HepG2 (cell line): ENCODE measurements at regions not wholly inside any gene's neighbourhood (a gene's known extent, or its start where the extent isn't known, plus 50 kb on each side); places are given as distances from the start of the nearest gene placed in this dataset.

Experiments used
- ATAC-seq: fragments of 200-7000 bp; cut with Tn5 transposase; 3 replicates; pipeline ENCODE4 v1.9.1; 2020; ENCODE audit warnings: mild to moderate bottlenecking, moderate library complexity
- BruUV-seq: library from RNA; stranded (reverse); fragments of 400-500 nt; replicated peaks from 2 replicates; lab custom pipeline; 2021; lab: Mats Ljungman, UMichigan
- CTCF ChIA-PET: fragments of 300-600 bp; formaldehyde crosslinking; extraction: SDS; loops from one replicate; lab custom pipeline; 2021; ENCODE audit warnings: low total read pairs, inconsistent platforms, low intra/inter-chr PET ratio; lab: Yijun Ruan, JAX
- POLR2A ChIA-PET: fragments of 350-600 bp; sonication (Branson Sonifier 250); formaldehyde crosslinking; loops from one replicate; lab custom pipeline; 2020; ENCODE audit warnings: antibody characterized with exemption, inconsistent platforms; lab: Yijun Ruan, JAX
- DNase-seq: peaks from one replicate; pipeline ENCODE4 v3.0.0-alpha.2; 2015; ENCODE audit warnings: low spot score
- FAIRE-seq: peaks from 3 replicates; lab custom pipeline; 2011; peaks lifted over from hg19 to GRCh38; lab: Jason Lieb, UNC
- H2AFZ ChIP-seq: one replicate; pipeline ENCODE4 v1.6.1; 2011; ENCODE audit warnings: low read length, inconsistent platforms
- H3K27ac ChIP-seq: fragments of 300-600 bp; 3 replicates; pipeline ENCODE4 v1.8.0; 2011; ENCODE audit warnings: mixed run types, mild to moderate bottlenecking, mixed read lengths, low read length, inconsistent platforms; ENCODE audit not compliant: insufficient read depth; ENCODE audit errors: extremely low read length
- H3K27me3 ChIP-seq, 2 experiments: fragments of 200-600 bp in 1 of 2; 2 replicates in 1 of 2; 3 replicates in 1 of 2; pipeline versions ENCODE4 v1.6.0 to v1.8.0; 2011; ENCODE audit warnings: low read length in 2 of 2, mild to moderate bottlenecking in 2 of 2, moderate library complexity in 2 of 2, inconsistent platforms in 1 of 2; ENCODE audit not compliant: insufficient read depth in 2 of 2, control insufficient read depth in 1 of 2
- H3K36me3 ChIP-seq, 2 experiments: fragments of 200-600 bp in 1 of 2; replicated peaks in 1 of 2; 2 replicates in 1 of 2; 3 replicates in 1 of 2; pipeline versions ENCODE4 v1.5.1 to v1.8.0; 2011; ENCODE audit warnings: low read length in 2 of 2, inconsistent platforms in 1 of 2; ENCODE audit not compliant: insufficient read depth in 2 of 2, control insufficient read depth in 1 of 2
- H3K4me1 ChIP-seq: 2 replicates; pipeline ENCODE4 v1.5.1; 2012; ENCODE audit warnings: low read length, inconsistent platforms; ENCODE audit not compliant: insufficient read depth
- H3K4me2 ChIP-seq: 2 replicates; pipeline ENCODE4 v1.6.0; 2011; ENCODE audit warnings: low read depth, low read length, inconsistent platforms
- H3K4me3 ChIP-seq, 3 experiments: fragments of 200-600 bp in 1 of 3; sonication (generic), shearing (Covaris generic) in 1 of 3; replicated peaks in 1 of 3; 2 replicates each; pipeline ENCODE4 v1.5.1; 2011 to 2016; ENCODE audit warnings: low read length in 3 of 3, inconsistent platforms in 2 of 3, low read depth in 2 of 3, mild to moderate bottlenecking in 2 of 3, control low read depth in 1 of 3, mixed read lengths in 1 of 3; ENCODE audit not compliant: insufficient read depth in 1 of 3
- H3K79me2 ChIP-seq: one replicate; pipeline ENCODE4 v1.6.1; 2011; ENCODE audit warnings: low read length, inconsistent platforms; ENCODE audit not compliant: insufficient read depth
- H3K9ac ChIP-seq: 2 replicates; pipeline ENCODE4 v1.6.0; 2011; ENCODE audit warnings: mild to moderate bottlenecking, low read depth, low read length, inconsistent platforms; ENCODE audit not compliant: insufficient read depth
- H3K9me3 ChIP-seq: 2 replicates; pipeline ENCODE4 v1.5.1; 2012; ENCODE audit warnings: mild to moderate bottlenecking, low read length
- H4K20me1 ChIP-seq: 2 replicates; pipeline ENCODE4 v1.6.0; 2011; ENCODE audit warnings: inconsistent platforms, mild to moderate bottlenecking, low read length, moderate library complexity; ENCODE audit not compliant: insufficient read depth
- IRX3 ChIP-seq: sonication (generic); formaldehyde crosslinking; IDR thresholded peaks from 2 replicates; pipeline ENCODE4 v1.8.1; 2023; ENCODE audit warnings: mild to moderate bottlenecking, low read depth, missing genetic modification reagents, borderline replicate concordance
- SP5 ChIP-seq: IDR thresholded peaks from 2 replicates; pipeline ENCODE4 v1.6.1; 2016; ENCODE audit warnings: low read depth, borderline replicate concordance
- STAG1 ChIP-seq: sonication (generic); formaldehyde crosslinking; IDR thresholded peaks from 2 replicates; pipeline ENCODE4 v1.4.0; 2020; ENCODE audit warnings: missing genetic modification reagents
- TFE3 ChIP-seq: IDR thresholded peaks from 2 replicates; pipeline ENCODE4 v1.6.1; 2016
- ZFY ChIP-seq: sonication (generic); formaldehyde crosslinking; IDR thresholded peaks from 2 replicates; pipeline ENCODE4 v1.4.0; 2020; ENCODE audit warnings: missing genetic modification reagents
- ZKSCAN1 ChIP-seq: fragments of 150-350 bp; IDR thresholded peaks from 2 replicates; pipeline ENCODE4 v1.6.1; 2014; ENCODE audit warnings: low read length
- ZNF350 ChIP-seq: sonication (generic); formaldehyde crosslinking; IDR thresholded peaks from 2 replicates; pipeline ENCODE4 v1.4.0; 2020; ENCODE audit warnings: mild to moderate bottlenecking, low read depth, missing genetic modification reagents, borderline replicate concordance
- ZNF772 ChIP-seq: sonication (generic); formaldehyde crosslinking; IDR thresholded peaks from 2 replicates; pipeline ENCODE4 v1.5.0; 2020; ENCODE audit warnings: mild to moderate bottlenecking, missing genetic modification reagents
- WGBS: methylation state at CpG from one replicate; pipeline ENCODE4 v1.1.6; 2017; ENCODE audit warnings: low lambda C conversion rate; 5-methylcytosine and 5-hydroxymethylcytosine counted together
- in situ Hi-C: cut with HindIII; loops from 2 replicates; pipeline ENCODE4 v1.10.0; 2017; ENCODE audit warnings: low pct_unique_long_range_greater_than_20kb; ENCODE audit not compliant: extremely low pct_ligation_motif_present
- intact Hi-C: fragments of 100-400 bp; cut with micrococcal nuclease; formaldehyde crosslinking; loops from one replicate; pipeline ENCODE4 v1.10.0; 2022; ENCODE audit not compliant: unreplicated experiment
- TF ChIP-seq, protein P1 (sequence below): sonication (generic); formaldehyde crosslinking; IDR thresholded peaks from one replicate; pipeline ENCODE4 v1.5.1; 2020; ENCODE audit warnings: mild to moderate bottlenecking, missing genetic modification reagents; ENCODE audit errors: not compliant biosample characterization
- TF ChIP-seq, protein P2 (sequence below): sonication (generic); formaldehyde crosslinking; IDR thresholded peaks from 2 replicates; pipeline ENCODE4 v1.5.0; 2020; ENCODE audit warnings: mild to moderate bottlenecking, missing genetic modification reagents, moderate library complexity
- TF ChIP-seq, protein P3 (sequence below), 2 experiments: fragments of 450-650 bp in 1 of 2; sonication (generic) in 1 of 2; formaldehyde crosslinking; IDR thresholded peaks; 2 replicates each; pipeline versions ENCODE4 v1.5.0 to v1.8.0; 2020 to 2022; ENCODE audit warnings: mild to moderate bottlenecking in 1 of 2, missing genetic modification reagents in 1 of 2

- TF ChIP-seq, protein P1, sequence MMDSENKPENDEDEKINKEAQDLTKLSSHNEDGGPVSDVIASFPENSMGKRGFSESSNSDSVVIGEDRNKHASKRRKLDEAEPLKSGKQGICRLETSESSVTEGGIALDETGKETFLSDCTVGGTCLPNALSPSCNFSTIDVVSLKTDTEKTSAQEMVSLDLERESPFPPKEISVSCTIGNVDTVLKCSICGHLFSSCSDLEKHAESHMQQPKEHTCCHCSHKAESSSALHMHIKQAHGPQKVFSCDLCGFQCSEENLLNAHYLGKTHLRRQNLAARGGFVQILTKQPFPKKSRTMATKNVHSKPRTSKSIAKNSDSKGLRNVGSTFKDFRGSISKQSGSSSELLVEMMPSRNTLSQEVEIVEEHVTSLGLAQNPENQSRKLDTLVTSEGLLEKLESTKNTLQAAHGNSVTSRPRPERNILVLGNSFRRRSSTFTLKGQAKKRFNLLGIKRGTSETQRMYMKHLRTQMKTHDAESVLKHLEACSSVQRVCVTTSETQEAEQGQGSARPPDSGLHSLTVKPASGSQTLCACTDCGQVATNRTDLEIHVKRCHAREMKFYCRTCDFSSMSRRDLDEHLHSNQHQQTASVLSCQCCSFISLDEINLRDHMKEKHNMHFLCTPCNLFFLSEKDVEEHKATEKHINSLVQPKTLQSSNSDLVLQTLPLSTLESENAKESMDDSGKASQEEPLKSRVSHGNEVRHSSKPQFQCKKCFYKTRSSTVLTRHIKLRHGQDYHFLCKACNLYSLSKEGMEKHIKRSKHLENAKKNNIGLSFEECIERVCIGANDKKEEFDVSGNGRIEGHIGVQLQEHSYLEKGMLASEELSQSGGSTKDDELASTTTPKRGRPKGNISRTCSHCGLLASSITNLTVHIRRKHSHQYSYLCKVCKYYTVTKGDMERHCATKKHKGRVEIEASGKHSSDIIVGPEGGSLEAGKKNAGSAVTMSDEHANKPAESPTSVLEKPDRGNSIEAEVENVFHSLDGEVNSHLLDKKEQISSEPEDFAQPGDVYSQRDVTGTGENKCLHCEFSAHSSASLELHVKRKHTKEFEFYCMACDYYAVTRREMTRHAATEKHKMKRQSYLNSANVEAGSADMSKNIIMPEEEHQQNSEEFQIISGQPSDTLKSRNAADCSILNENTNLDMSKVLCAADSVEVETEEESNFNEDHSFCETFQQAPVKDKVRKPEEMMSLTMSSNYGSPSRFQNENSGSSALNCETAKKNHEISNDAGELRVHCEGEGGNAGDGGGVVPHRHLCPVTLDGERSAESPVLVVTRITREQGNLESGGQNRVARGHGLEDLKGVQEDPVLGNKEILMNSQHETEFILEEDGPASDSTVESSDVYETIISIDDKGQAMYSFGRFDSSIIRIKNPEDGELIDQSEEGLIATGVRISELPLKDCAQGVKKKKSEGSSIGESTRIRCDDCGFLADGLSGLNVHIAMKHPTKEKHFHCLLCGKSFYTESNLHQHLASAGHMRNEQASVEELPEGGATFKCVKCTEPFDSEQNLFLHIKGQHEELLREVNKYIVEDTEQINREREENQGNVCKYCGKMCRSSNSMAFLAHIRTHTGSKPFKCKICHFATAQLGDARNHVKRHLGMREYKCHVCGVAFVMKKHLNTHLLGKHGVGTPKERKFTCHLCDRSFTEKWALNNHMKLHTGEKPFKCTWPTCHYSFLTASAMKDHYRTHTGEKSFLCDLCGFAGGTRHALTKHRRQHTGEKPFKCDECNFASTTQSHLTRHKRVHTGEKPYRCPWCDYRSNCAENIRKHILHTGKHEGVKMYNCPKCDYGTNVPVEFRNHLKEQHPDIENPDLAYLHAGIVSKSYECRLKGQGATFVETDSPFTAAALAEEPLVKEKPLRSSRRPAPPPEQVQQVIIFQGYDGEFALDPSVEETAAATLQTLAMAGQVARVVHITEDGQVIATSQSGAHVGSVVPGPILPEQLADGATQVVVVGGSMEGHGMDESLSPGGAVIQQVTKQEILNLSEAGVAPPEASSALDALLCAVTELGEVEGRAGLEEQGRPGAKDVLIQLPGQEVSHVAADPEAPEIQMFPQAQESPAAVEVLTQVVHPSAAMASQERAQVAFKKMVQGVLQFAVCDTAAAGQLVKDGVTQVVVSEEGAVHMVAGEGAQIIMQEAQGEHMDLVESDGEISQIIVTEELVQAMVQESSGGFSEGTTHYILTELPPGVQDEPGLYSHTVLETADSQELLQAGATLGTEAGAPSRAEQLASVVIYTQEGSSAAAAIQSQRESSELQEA, result no peak
- no peak for TF ChIP-seq IRX3 (CRISPR knock-in tag)
- TF ChIP-seq ZNF350 (CRISPR knock-in tag), result no peak
These were observed 271.5 kb downstream of the HRH4 start (continued) for GRCh38 chr18:24731981-24732380.

- Histone ChIP-seq H3K9me3 (no peaks in the 10 kb centered on the region), H3K27ac (no peak overlapping the region), H3K4me3 (no peak overlapping the region), H3K9ac (no peak overlapping the region), H2AFZ (no peak overlapping the region), H3K36me3 (no peaks in the 10 kb centered on the region), H3K4me1 (no peaks in the 10 kb centered on the region), H4K20me1 (no peaks in the 10 kb centered on the region), H3K79me2 (no peaks in the 10 kb centered on the region), H3K27me3 (no peaks in the 10 kb centered on the region; a peak in 2 of 5 replicates), H3K4me2 (no peak overlapping the region)
- FAIRE-seq, result no peak
- DNase-seq, result peak; percentile 16
- no TSS peak for BruUV-seq
- intact Hi-C loops (loop anchor here (2.0 kb wide), 1 partner anchor 133 kb away; no protein-coding TSS in a partner anchor), in situ Hi-C loops (loop anchor here (5.0 to 25.0 kb wide), 3 partner anchors 142 to 372 kb away; no protein-coding TSS in a partner anchor)
- ChIA-PET CTCF (interaction anchor here (1.5 kb wide), 1 partner anchor 134 kb away, joined by 7 read pairs; no protein-coding TSS in a partner anchor), POLR2A (no interaction called here)
- WGBS, result 15% methylated on average over 11 of the region's 11 CpGs
- peak; percentile 87 for ATAC-seq
- TF ChIP-seq, protein P2, sequence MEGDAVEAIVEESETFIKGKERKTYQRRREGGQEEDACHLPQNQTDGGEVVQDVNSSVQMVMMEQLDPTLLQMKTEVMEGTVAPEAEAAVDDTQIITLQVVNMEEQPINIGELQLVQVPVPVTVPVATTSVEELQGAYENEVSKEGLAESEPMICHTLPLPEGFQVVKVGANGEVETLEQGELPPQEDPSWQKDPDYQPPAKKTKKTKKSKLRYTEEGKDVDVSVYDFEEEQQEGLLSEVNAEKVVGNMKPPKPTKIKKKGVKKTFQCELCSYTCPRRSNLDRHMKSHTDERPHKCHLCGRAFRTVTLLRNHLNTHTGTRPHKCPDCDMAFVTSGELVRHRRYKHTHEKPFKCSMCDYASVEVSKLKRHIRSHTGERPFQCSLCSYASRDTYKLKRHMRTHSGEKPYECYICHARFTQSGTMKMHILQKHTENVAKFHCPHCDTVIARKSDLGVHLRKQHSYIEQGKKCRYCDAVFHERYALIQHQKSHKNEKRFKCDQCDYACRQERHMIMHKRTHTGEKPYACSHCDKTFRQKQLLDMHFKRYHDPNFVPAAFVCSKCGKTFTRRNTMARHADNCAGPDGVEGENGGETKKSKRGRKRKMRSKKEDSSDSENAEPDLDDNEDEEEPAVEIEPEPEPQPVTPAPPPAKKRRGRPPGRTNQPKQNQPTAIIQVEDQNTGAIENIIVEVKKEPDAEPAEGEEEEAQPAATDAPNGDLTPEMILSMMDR (CRISPR knock-in tag), result peak; percentile 28; the same call in 1 of the 2 replicates
- peak; percentile 63 for TF ChIP-seq STAG1 (CRISPR knock-in tag)
- TF ChIP-seq SP5, result no peak
- no peak for TF ChIP-seq ZNF772
- TF ChIP-seq ZFY (CRISPR knock-in tag), result no peak
- no peak for TF ChIP-seq ZKSCAN1
- TF ChIP-seq, protein P3, sequence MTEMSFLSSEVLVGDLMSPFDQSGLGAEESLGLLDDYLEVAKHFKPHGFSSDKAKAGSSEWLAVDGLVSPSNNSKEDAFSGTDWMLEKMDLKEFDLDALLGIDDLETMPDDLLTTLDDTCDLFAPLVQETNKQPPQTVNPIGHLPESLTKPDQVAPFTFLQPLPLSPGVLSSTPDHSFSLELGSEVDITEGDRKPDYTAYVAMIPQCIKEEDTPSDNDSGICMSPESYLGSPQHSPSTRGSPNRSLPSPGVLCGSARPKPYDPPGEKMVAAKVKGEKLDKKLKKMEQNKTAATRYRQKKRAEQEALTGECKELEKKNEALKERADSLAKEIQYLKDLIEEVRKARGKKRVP (CRISPR knock-in tag; IDR thresholded peaks at IDR 0.05), result no peak
- no peak for TF ChIP-seq TFE3 (CRISPR knock-in tag)
These were observed 273.6 kb downstream of the HRH4 start for GRCh38 chr18:24734058-24734457.
